ENCODE measurements at regions not wholly inside any gene's neighbourhood (a gene's known extent, or its start where the extent isn't known, plus 50 kb on each side); places are given as distances from the start of the nearest gene placed in this dataset.

DNA sequence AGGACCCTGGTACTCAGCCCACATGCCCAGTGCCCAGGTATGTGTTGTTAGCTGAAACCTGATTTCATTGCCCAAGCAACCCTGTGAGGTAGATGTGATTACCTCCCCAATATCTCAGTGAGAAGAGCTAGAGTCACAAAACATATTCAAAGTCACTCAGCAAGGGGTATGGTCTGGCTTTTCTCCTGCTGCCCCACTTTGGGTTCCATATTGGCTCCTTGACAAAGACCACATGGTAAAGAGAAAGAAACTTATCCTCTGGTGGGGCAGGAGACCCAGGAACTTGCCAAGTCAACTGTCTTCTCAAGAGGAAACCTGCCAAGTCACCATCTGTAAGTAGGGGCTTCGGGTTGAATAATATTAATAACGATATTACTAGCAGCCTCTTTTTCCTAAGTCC lies 148.3 kb upstream of the LMCD1 start:
- TF ChIP-seq, protein P1, sequence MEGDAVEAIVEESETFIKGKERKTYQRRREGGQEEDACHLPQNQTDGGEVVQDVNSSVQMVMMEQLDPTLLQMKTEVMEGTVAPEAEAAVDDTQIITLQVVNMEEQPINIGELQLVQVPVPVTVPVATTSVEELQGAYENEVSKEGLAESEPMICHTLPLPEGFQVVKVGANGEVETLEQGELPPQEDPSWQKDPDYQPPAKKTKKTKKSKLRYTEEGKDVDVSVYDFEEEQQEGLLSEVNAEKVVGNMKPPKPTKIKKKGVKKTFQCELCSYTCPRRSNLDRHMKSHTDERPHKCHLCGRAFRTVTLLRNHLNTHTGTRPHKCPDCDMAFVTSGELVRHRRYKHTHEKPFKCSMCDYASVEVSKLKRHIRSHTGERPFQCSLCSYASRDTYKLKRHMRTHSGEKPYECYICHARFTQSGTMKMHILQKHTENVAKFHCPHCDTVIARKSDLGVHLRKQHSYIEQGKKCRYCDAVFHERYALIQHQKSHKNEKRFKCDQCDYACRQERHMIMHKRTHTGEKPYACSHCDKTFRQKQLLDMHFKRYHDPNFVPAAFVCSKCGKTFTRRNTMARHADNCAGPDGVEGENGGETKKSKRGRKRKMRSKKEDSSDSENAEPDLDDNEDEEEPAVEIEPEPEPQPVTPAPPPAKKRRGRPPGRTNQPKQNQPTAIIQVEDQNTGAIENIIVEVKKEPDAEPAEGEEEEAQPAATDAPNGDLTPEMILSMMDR (IDR thresholded peaks at IDR 0.05; ENCODE audit: extremely low read depth in 1 of 2, insufficient read depth in 1 of 2, low read depth in 1 of 2, low read length in 2 of 2), result no peak
- TF ChIP-seq, protein P2, sequence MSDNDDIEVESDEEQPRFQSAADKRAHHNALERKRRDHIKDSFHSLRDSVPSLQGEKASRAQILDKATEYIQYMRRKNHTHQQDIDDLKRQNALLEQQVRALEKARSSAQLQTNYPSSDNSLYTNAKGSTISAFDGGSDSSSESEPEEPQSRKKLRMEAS (IDR thresholded peaks at IDR 0.05; ENCODE audit: insufficient read depth, insufficient read length), result no peak
- TF ChIP-seq POLR2A (IDR thresholded peaks at IDR 0.05; ENCODE audit: low read depth, low read length) (no peak), POLR2AphosphoS5 (IDR thresholded peaks at IDR 0.05; ENCODE audit: insufficient read depth, low read depth, low read length) (no peak), JUN (IDR thresholded peaks at IDR 0.05; ENCODE audit: borderline replicate concordance, insufficient read depth, insufficient read length, low read depth) (no peak)

All from endothelial cell of umbilical vein (primary cell).